ENCODE measurements at regions not wholly inside any gene's neighbourhood (a gene's known extent, or its start where the extent isn't known, plus 50 kb on each side); places are given as distances from the start of the nearest gene placed in this dataset.

- intact Hi-C loops (cut with DNase I, micrococcal nuclease) = no loop called here
- ChIA-PET POLR2A (no interaction called here), CTCF (no interaction called here)
- Mint-ChIP-seq H3K4me1 (peaks cover 2% of the 10 kb centered on the region), H3K36me3 (ENCODE audit: low read depth) (no peaks in the 10 kb centered on the region), H3K27me3 (peaks cover 16% of the 10 kb centered on the region), H3K9me3 (ENCODE audit: low read depth) (no peaks in the 10 kb centered on the region), H3K4me3 (no peak overlapping the region), H3K27ac (no peak overlapping the region)
- DNase-seq (no peak), ATAC-seq (no peak)
Observed at GRCh38 chr6:139628270-139628669, 253.8 kb upstream of the CITED2 start.

- Mint-ChIP-seq H3K9me3 (ENCODE audit: low read depth) (no peaks in the 10 kb centered on the region), H3K36me3 (ENCODE audit: low read depth) (no peaks in the 10 kb centered on the region), H3K4me3 (no peak overlapping the region), H3K27ac (no peak overlapping the region), H3K4me1 (peaks cover 2% of the 10 kb centered on the region), H3K27me3 (peaks cover 16% of the 10 kb centered on the region)
- DNase-seq = no peak
- ATAC-seq = no peak
- intact Hi-C loops (cut with DNase I, micrococcal nuclease) = no loop called here
- CTCF ChIA-PET = interaction anchor here (1.1 kb wide), 1 partner anchor 17 kb away, joined by 5 read pairs; no protein-coding TSS in a partner anchor
- POLR2A ChIA-PET = no interaction called here
Observed at GRCh38 chr6:139627091-139627490, 252.6 kb upstream of the CITED2 start.

- intact Hi-C loops (cut with DNase I, micrococcal nuclease) = no loop called here
- no peaks in the 10 kb centered on the region for H3K9me3 Mint-ChIP-seq (ENCODE audit: low read depth)
- POLR2A ChIA-PET = no interaction called here
- H3K27ac Mint-ChIP-seq = no peak overlapping the region
- H3K27me3 Mint-ChIP-seq = peaks cover 16% of the 10 kb centered on the region
- CTCF ChIA-PET = interaction anchor here (0.8 kb wide), 1 partner anchor 182 kb away, joined by 5 read pairs; no protein-coding TSS in a partner anchor
- no peaks in the 10 kb centered on the region for H3K36me3 Mint-ChIP-seq (ENCODE audit: low read depth)
- ATAC-seq (no peak), DNase-seq (no peak)
- H3K4me1 Mint-ChIP-seq = peaks cover 2% of the 10 kb centered on the region
- H3K4me3 Mint-ChIP-seq = no peak overlapping the region
Observed at GRCh38 chr6:139625998-139626975, 251.8 kb upstream of the CITED2 start.

DNA sequence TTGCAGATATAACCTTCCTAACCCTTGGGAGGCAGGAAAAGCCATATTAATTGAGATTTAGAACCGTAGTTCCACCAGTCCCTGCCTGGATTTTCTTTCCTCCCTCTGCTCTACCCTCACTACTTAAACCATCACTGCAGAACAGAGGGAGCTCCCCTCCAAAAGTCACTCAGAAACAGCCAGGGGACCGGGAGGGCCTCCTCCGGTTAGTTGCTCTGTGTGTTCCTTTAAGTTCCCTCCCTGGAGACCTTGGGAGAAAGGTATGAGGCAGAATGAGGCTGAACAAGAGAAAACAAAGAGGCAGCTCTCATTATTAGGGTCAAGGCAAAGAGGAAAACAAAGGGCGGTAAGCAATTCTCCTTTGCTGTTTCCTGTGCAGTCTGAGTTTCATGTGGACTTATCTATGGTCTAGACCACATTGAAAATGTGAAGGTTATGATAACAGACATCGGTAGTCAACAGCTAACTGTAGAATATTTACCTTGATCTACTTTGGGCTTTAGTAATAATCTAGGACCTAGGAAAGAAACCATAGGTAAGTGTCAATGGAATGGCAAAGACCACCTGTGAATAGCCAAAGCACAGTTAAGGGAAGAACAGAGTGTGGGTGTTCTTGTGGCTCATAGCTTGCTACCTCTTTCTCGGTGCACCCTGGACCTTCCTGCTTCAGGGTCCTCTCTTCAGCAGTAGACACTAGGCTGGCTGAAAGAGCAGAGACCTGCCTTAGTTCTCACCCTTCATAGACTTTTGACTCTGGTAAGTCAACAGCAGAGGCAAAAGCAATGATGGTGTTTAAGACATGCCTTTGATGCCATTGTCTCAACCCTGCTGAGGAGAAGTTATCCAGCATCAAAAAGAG, 250.9 kb upstream of the CITED2 start:
- H3K27ac Mint-ChIP-seq = no peak overlapping the region
- no peak overlapping the region for H3K4me3 Mint-ChIP-seq
- peaks cover 16% of the 10 kb centered on the region for H3K27me3 Mint-ChIP-seq
- H3K4me1 Mint-ChIP-seq = peaks cover 2% of the 10 kb centered on the region
- intact Hi-C loops (cut with DNase I, micrococcal nuclease) = no loop called here
- ChIA-PET POLR2A (no interaction called here), CTCF (no interaction called here)
- H3K36me3 Mint-ChIP-seq (ENCODE audit: low read depth) = no peaks in the 10 kb centered on the region
- ATAC-seq = no peak
- no peaks in the 10 kb centered on the region for H3K9me3 Mint-ChIP-seq (ENCODE audit: low read depth)
- no peak for DNase-seq

GRCh38 chr6:139623372-139623771, 248.9 kb upstream of the CITED2 start:
- ATAC-seq = no peak
- no peak overlapping the region for H3K4me3 Mint-ChIP-seq
- DNase-seq = no peak
- peaks cover 8% of the 10 kb centered on the region for H3K27me3 Mint-ChIP-seq
- peaks cover 2% of the 10 kb centered on the region for H3K4me1 Mint-ChIP-seq
- no peaks in the 10 kb centered on the region for H3K9me3 Mint-ChIP-seq (ENCODE audit: low read depth)
- ChIA-PET CTCF (no interaction called here), POLR2A (no interaction called here)
- H3K36me3 Mint-ChIP-seq (ENCODE audit: low read depth) = no peaks in the 10 kb centered on the region
- no peak overlapping the region for H3K27ac Mint-ChIP-seq
- intact Hi-C loops (cut with DNase I, micrococcal nuclease) = no loop called here

- H3K4me3 Mint-ChIP-seq = no peak overlapping the region
- no peaks in the 10 kb centered on the region for H3K27me3 Mint-ChIP-seq
- POLR2A ChIA-PET = no interaction called here
Observed at GRCh38 chr6:139613496-139613895, 239.0 kb upstream of the CITED2 start.

DNA sequence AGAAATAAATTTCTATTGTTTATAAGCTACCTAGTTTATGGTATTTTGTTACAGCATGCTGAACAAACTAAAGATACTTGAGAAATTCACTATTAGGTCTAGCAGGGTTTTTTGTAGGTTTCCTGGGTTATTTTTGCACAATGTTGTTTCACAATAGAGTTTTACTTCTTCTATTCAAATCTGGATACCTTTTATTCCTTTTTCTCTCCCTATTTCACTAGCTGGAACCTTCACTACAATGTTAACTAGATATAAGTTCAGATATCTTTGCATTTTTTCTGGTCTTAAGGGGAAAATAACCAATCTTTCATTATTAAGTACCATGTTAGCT, 237.7 kb upstream of the CITED2 start:
- Mint-ChIP-seq H3K4me3 (no peak overlapping the region), H3K9me3 (ENCODE audit: low read depth) (no peaks in the 10 kb centered on the region), H3K36me3 (ENCODE audit: low read depth) (no peaks in the 10 kb centered on the region), H3K4me1 (no peaks in the 10 kb centered on the region), H3K27me3 (peaks cover 4% of the 10 kb centered on the region), H3K27ac (no peak overlapping the region)
- ChIA-PET CTCF (no interaction called here), POLR2A (no interaction called here)
- DNase-seq (no peak), ATAC-seq (no peak)
- intact Hi-C loops (cut with DNase I, micrococcal nuclease) = no loop called here

More at GRCh38 chr6:139613496-139613895, 239.0 kb upstream of the CITED2 start:
- ATAC-seq (no peak), DNase-seq (no peak)
- Mint-ChIP-seq H3K4me1 (no peaks in the 10 kb centered on the region), H3K27ac (no peak overlapping the region), H3K9me3 (ENCODE audit: low read depth) (no peaks in the 10 kb centered on the region), H3K36me3 (ENCODE audit: low read depth) (no peaks in the 10 kb centered on the region)
- CTCF ChIA-PET = no interaction called here
- intact Hi-C loops (cut with DNase I, micrococcal nuclease) = no loop called here

DNA sequence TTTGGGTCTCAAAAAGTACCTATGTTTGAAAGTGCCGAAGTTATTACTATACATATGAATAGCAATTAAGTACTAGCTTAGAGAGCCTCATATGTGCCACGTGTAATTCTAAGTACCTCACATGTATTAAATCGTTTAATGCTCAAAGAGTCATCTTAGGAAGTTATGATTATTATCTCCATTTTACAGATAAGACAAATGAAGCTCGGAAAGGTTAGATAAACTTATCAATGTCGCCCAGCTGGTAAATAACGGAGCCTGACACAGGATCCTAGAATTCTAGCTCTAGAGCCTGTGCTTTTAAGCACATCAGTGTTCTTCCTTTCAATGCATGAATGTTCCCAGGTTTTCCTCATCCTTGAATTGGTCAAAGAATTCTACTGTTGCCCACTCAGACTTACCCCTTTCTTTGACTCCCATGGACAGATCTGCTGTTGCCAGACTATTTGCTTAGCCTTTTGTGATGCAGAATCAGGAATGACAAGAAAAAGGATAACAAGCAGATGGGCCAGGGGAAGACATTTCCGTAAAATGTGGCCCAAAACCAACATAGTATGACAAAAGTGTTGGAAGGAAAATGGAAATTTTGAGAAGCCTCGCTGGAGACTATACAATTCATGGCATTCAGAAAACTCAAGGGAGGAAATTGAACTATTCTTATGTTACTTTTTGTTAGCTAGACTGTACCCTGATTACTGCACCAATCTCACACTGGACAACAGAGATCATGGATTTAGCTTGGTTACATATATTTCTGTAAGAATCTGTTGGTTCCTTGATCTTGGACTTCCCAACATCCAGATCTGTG, 237.1 kb upstream of the CITED2 start:
- ATAC-seq (no peak), DNase-seq (no peak)
- intact Hi-C loops (cut with DNase I, micrococcal nuclease) = no loop called here
- Mint-ChIP-seq H3K27ac (no peak overlapping the region), H3K9me3 (ENCODE audit: low read depth) (no peaks in the 10 kb centered on the region), H3K27me3 (peaks cover 4% of the 10 kb centered on the region), H3K4me3 (no peak overlapping the region), H3K4me1 (no peaks in the 10 kb centered on the region), H3K36me3 (ENCODE audit: low read depth) (no peaks in the 10 kb centered on the region)
- CTCF ChIA-PET = interaction anchor here (0.8 kb wide), 1 partner anchor 201 kb away, joined by 3 read pairs; no protein-coding TSS in a partner anchor
- POLR2A ChIA-PET = no interaction called here

GRCh38 chr6:139608466-139609261, 234.2 kb upstream of the CITED2 start:
- Mint-ChIP-seq H3K9me3 (ENCODE audit: low read depth) (no peaks in the 10 kb centered on the region), H3K27me3 (peaks cover 9% of the 10 kb centered on the region), H3K27ac (no peak overlapping the region), H3K36me3 (ENCODE audit: low read depth) (no peaks in the 10 kb centered on the region), H3K4me1 (no peaks in the 10 kb centered on the region), H3K4me3 (no peak overlapping the region)
- ATAC-seq (no peak), DNase-seq (no peak)
- intact Hi-C loops (cut with DNase I, micrococcal nuclease) = no loop called here
- ChIA-PET POLR2A (interaction anchor here (0.7 kb wide), 1 partner anchor 191 kb away, joined by 6 read pairs; no protein-coding TSS in a partner anchor), CTCF (interaction anchor here (0.7 to 0.8 kb wide), 2 partner anchors 13 to 242 kb away, joined by 3 read pairs; no protein-coding TSS in a partner anchor)

GRCh38 chr6:139605350-139605749, 230.9 kb upstream of the CITED2 start:
- no peaks in the 10 kb centered on the region for H3K9me3 Mint-ChIP-seq (ENCODE audit: low read depth)
- DNase-seq (no peak), ATAC-seq (no peak)
- intact Hi-C loops (cut with DNase I, micrococcal nuclease) = no loop called here
- ChIA-PET CTCF (no interaction called here), POLR2A (no interaction called here)
- no peaks in the 10 kb centered on the region for H3K36me3 Mint-ChIP-seq (ENCODE audit: low read depth)
- H3K27ac Mint-ChIP-seq = no peak overlapping the region
- peaks cover 9% of the 10 kb centered on the region for H3K27me3 Mint-ChIP-seq
- H3K4me1 Mint-ChIP-seq = peaks cover 9% of the 10 kb centered on the region
- H3K4me3 Mint-ChIP-seq = no peak overlapping the region
